Kidney epithelial cell (primary cell): ENCODE measurements at regions not wholly inside any gene's neighbourhood (a gene's known extent, or its start where the extent isn't known, plus 50 kb on each side); places are given as distances from the start of the nearest gene placed in this dataset.

ENCODE experiments used
- DNase-seq: peaks from one replicate; pipeline ENCODE4 v3.0.0-alpha.2; 2010; ENCODE audit warnings: low read depth
- H3K27me3 ChIP-seq: 2 replicates; pipeline ENCODE4 v1.6.0; 2011; ENCODE audit warnings: low read length; ENCODE audit not compliant: control insufficient read depth, insufficient read depth
- H3K36me3 ChIP-seq: 2 replicates; pipeline ENCODE4 v1.5.1; 2011; ENCODE audit warnings: low read length; ENCODE audit not compliant: control insufficient read depth, insufficient read depth
- H3K4me3 ChIP-seq: 2 replicates; pipeline ENCODE4 v1.5.1; 2011; ENCODE audit warnings: low read depth, mild to moderate bottlenecking, control low read depth, low read length
- CTCF ChIP-seq: IDR thresholded peaks from 2 replicates; pipeline ENCODE4 v1.5.1; 2011; ENCODE audit warnings: mild to moderate bottlenecking, moderate library complexity, low read length, control low read depth, inconsistent platforms; ENCODE audit not compliant: insufficient read depth, poor library complexity, severe bottlenecking

- Histone ChIP-seq H3K4me3 (no peak overlapping the region), H3K27me3 (no peaks in the 10 kb centered on the region), H3K36me3 (no peaks in the 10 kb centered on the region)
- no peak for TF ChIP-seq CTCF
- DNase-seq = no peak
These were observed 96.0 kb upstream of the LEF1 start for GRCh38 chr4:108264693-108265092.

GRCh38 chr4:108263057-108263456 lies 94.3 kb upstream of the LEF1 start:
- no peaks in the 10 kb centered on the region for H3K36me3 ChIP-seq
- no peak for DNase-seq
- no peak for TF ChIP-seq CTCF
- no peak overlapping the region for H3K4me3 ChIP-seq
- H3K27me3 ChIP-seq = no peaks in the 10 kb centered on the region

DNA sequence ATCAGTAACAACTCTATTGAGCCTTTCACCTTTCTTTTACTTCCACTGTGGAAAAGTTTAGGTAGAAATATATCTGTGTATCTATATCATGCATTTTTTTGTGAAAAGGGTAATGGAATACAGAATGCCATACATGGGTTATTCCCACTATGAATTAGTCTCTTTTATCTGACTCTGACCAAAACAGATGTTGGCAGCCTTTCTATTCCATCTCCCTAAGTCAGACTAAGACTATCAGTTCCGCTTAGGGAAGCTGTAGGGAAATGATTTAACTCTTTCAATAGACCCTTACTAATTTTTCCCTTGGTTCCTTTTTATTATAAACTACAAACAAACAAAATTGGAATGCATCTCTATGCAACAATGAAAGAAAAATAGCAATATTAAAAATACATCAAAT lies 92.3 kb upstream of the LEF1 start:
- Histone ChIP-seq H3K4me3 (no peak overlapping the region), H3K27me3 (no peaks in the 10 kb centered on the region), H3K36me3 (no peaks in the 10 kb centered on the region)
- TF ChIP-seq CTCF = no peak
- no peak for DNase-seq

GRCh38 chr4:108256538-108256937 lies 87.8 kb upstream of the LEF1 start:
- Histone ChIP-seq H3K36me3 (no peaks in the 10 kb centered on the region), H3K27me3 (no peaks in the 10 kb centered on the region), H3K4me3 (no peak overlapping the region)
- DNase-seq = no peak
- TF ChIP-seq CTCF = no peak

- no peaks in the 10 kb centered on the region for H3K27me3 ChIP-seq
- H3K4me3 ChIP-seq = no peak overlapping the region
- no peak for TF ChIP-seq CTCF
- H3K36me3 ChIP-seq = no peaks in the 10 kb centered on the region
- no peak for DNase-seq
These were observed 86.5 kb upstream of the LEF1 start for GRCh38 chr4:108255203-108255747.

DNA sequence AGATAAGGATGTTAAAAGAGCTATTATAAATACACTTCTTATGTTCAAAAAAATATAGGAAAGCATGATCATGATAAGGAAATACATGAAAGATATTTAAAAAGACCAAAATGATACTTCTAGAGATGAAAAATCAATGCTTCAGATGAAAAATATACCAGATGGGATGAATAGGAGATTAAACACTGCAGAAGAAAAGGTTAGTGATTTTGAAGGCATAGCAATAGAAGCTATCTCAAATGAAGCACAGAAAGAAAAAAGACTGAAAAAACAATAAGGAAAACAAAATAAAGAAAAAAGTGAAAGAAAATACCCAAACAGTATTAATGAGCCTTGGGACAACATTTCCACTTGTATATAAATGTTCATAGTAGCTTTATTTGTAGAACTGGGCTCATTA lies 80.7 kb upstream of the LEF1 start:
- Histone ChIP-seq H3K4me3 (no peak overlapping the region), H3K36me3 (no peaks in the 10 kb centered on the region), H3K27me3 (no peaks in the 10 kb centered on the region)
- DNase-seq = no peak
- no peak for TF ChIP-seq CTCF
